GM10266 (cell line): ENCODE measurements at regions not wholly inside any gene's neighbourhood (a gene's known extent, or its start where the extent isn't known, plus 50 kb on each side); places are given as distances from the start of the nearest gene placed in this dataset.

Experiments used
- DNase-seq: peaks from one replicate; pipeline ENCODE4 v3.0.0; 2012; ENCODE audit errors: extremely low spot score
- TF ChIP-seq, protein P1 (sequence below): IDR thresholded peaks from 2 replicates; pipeline ENCODE4 v1.5.1; 2012; ENCODE audit warnings: mild to moderate bottlenecking, low read depth; ENCODE audit not compliant: control insufficient read depth, insufficient read depth; ENCODE audit errors: missing control alignments

DNA sequence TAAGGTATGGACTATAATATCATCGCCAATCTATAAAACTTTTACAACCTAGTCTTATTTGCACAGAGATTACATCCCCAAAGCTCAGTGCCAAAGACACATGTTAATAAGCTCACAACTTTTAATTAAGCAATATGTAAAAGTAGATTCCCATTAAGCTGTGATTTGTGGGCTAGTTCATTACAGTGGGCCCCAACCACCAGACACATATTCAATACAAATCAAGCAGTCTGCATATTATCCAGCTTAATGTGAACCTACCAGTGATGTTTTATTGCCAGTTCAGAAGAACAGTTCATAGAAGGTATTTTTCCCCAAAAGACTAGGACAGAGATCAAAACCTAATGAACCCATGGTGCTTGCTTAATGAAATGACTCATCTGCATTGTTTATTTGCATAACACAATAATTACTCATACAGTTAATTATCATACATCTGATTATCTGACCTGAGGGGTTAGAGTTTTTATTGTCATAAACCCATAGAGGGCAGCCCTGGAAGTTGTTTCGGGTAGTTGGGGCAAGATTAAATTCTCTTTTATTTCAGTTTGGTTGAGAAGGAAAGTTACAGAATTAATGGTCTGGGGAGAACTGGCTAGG lies 831.0 kb downstream of the TFAP2A start:
- TF ChIP-seq, protein P1, sequence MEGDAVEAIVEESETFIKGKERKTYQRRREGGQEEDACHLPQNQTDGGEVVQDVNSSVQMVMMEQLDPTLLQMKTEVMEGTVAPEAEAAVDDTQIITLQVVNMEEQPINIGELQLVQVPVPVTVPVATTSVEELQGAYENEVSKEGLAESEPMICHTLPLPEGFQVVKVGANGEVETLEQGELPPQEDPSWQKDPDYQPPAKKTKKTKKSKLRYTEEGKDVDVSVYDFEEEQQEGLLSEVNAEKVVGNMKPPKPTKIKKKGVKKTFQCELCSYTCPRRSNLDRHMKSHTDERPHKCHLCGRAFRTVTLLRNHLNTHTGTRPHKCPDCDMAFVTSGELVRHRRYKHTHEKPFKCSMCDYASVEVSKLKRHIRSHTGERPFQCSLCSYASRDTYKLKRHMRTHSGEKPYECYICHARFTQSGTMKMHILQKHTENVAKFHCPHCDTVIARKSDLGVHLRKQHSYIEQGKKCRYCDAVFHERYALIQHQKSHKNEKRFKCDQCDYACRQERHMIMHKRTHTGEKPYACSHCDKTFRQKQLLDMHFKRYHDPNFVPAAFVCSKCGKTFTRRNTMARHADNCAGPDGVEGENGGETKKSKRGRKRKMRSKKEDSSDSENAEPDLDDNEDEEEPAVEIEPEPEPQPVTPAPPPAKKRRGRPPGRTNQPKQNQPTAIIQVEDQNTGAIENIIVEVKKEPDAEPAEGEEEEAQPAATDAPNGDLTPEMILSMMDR = no peak
- DNase-seq = no peak

DNA sequence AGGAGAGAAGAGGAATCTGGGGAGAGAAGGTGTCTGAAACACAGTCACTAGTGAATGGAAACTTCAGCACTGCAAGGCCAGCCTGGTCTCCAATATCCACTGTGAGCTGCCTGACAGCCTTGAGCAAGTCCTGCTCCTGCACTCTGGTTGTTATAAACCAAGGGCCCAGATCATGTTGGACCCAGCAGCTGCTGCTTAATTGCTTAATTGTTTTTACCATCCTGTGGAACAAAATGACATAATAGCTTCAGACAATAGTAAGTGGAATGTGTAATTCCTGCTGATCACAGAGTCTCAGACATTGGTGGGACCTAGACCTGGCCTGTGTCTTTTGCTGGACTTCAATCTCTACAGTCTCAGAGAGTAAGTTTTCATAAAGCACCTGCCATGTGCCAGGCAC lies 833.7 kb downstream of the TFAP2A start:
- TF ChIP-seq, protein P1 = no peak
- DNase-seq = no peak

DNA sequence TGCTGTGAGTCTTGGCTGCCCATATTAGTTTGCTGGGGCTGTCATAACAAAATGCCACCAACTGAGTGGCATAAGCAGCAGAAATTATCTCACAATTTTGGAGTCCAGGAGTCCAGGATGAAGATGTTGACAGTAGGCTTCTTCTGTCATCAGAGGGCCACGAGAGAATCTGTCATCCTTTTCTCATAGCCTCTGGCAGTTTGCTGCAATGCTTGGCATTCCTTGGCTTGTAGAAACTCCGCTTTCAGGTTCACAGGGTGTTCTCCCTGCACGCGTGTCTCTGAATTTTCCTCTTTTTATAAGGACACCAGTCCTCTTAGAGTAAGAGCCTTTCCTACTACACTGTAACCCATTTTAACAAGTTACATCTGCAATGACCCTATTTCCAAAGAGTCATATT lies 838.4 kb downstream of the TFAP2A start:
- TF ChIP-seq, protein P1 = no peak
- no peak for DNase-seq

DNA sequence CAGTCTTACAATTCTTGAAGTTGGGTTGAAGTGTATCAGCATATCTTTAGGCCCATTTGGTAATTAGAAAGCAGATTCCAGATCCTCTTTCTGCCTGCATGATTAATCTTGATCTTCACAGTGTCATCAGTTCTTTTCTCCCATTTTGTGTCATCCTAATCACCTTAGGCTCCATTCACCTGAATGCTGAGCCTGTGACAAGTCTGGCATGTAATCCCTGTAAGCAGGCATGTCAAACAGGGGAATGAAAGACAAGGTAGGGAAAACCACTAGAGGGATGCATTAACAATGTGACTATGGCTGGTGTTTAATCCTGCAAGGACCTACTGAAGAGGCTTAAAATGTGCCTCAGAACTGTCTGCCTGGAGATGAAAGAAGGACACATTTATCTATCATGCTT lies 848.8 kb downstream of the TFAP2A start:
- TF ChIP-seq, protein P1 = no peak
- no peak for DNase-seq

DNA sequence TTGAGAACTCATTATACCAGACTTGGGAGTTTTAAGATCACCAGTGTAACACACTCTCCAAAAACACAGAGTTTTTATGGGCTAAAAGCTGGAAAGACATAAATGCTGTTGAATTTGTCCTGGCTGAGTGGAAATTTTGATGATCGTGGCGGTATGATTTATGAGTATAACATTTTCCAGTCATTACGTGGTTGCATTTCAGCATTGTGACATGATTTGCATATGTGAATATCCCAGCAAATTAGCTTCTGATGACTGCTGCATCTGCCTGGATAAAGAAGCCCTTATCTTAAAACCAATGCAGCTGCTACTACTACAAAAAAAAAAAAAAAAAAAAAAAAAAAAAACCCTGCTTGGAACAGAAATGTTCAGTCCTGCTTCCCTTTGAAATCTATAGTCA lies 850.9 kb downstream of the TFAP2A start:
- TF ChIP-seq, protein P1 = no peak
- no peak for DNase-seq

DNA sequence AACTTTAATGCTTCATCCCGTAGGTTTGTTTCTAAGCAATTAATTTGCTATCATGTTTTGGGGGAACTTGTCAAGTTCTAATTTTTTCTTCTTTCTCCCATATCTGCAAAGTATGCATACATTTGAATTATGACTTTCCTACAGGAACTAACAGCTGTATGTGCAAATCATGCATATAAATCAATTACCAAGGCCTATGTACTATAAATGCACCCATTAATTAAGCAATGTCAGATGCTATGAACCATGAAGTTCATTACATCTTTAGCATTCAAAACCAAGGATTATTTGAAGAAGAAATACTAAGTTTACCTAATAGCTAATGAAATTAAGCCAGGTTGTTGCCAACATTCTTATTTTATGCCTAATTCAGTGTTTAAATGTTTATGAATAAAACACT lies 851.3 kb downstream of the TFAP2A start:
- TF ChIP-seq, protein P1 = no peak
- no peak for DNase-seq

DNA sequence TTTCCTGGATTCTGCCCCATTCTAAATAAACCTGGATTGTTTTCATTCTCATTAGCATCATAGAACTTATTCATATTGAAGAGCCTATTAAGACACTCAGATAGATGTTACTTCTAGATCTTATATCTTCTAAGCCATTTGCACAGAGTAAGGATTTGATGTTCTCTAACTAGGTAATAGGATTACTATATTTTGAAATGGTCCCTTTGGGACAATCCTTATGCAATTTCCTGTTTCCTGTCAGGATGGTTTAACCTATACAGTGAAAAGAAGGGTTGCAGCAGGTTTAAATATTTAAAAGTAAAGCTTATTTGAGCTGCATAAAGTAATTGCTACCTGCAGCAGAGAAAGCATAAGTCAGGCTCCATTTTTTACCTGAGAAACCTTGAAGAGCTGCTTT lies 860.1 kb downstream of the TFAP2A start:
- TF ChIP-seq, protein P1 = no peak
- DNase-seq = no peak
